ENCODE measurements at regions not wholly inside any gene's neighbourhood (a gene's known extent, or its start where the extent isn't known, plus 50 kb on each side); places are given as distances from the start of the nearest gene placed in this dataset.
"Not testable (repeated sequence)": the region's sequence is repeated elsewhere in the genome, so short reads cannot be mapped to it uniquely, and the experiment has no call there.

GRCh38 chr4:107452717-107453630 lies 267.1 kb downstream of the PAPSS1 start:
- TF ChIP-seq CTCF (IDR thresholded peaks at IDR 0.05; ENCODE audit: insufficient read depth, low read length, poor library complexity, severe bottlenecking) = no peak
- DNase-seq (ENCODE audit: low read depth) = no peak
- H3K36me3 ChIP-seq (ENCODE audit: control insufficient read depth, insufficient read depth, low read length) = no peaks in the 10 kb centered on the region

DNA sequence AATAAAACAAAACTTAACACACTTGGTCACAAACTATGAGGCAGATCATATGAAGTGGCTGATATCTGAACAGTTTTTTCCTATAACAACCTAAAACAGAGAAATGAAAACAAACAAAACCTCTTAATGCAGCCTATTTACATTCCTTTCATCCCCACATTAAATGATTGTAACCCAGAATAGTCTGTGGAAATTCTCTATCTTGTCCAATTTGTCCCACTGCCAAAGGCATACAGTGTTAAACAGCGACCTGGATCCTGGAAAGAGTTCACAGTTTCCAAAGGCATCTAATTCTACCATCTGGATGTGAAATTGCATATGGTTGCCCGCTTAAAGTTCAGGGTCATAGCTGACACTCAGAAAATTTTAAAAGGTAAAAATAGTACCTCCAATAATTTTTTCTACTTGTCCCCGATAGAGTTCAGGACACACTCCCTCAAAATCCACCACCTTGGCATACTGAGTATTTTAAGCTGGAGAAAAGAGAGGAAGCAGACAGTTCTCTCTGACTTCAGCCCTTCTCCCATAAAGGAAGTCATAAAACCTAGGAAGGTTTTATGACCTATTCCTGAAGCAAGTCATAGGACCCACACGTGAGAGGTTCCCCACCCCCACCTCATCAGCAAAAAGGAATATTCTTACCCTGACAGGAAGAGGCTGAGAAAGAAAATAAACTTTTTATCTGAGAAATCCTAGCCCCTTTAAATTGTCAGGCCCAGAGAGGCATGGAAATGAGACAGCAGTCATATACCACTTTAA lies 270.2 kb downstream of the PAPSS1 start:
- no peaks in the 10 kb centered on the region for H3K27me3 ChIP-seq (ENCODE audit: control insufficient read depth, insufficient read depth, low read length)
- no peak for DNase-seq (ENCODE audit: low read depth)
- H3K4me3 ChIP-seq (ENCODE audit: low read depth, low read length) = no peak overlapping the region
- no peak for TF ChIP-seq CTCF (IDR thresholded peaks at IDR 0.05; ENCODE audit: insufficient read depth, low read length, poor library complexity, severe bottlenecking)
- H3K36me3 ChIP-seq (ENCODE audit: control insufficient read depth, insufficient read depth, low read length) = no peaks in the 10 kb centered on the region

More at GRCh38 chr4:107452717-107453630, 267.1 kb downstream of the PAPSS1 start:
- H3K27me3 ChIP-seq (ENCODE audit: control insufficient read depth, insufficient read depth, low read length) = no peaks in the 10 kb centered on the region
- no peak overlapping the region for H3K4me3 ChIP-seq (ENCODE audit: low read depth, low read length)

DNA sequence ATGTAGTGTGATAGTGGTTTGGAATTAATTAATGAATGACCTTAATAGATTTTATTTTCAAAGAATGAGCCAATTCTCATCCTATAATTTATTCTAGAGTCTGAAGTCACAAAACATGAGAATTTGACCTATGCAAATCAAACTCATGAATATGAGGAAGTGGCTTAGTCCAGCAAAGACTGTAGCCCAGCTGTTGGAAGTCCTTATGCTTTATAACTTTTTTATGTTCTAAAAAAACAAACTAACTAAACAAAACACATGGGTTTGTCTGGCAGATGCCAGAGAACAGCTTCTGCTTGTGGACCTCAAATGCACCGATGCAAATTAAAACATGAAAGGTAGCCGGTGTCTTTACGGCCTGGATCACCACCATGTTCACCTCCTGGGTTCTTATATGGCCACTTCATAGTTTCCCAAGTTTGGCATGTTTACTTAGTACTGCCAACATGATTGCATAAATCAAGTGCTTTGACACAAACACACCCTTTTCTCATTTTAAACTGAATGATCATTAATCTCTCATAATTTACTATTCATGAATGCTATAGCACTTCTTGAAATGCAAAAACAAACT lies 277.4 kb downstream of the PAPSS1 start:
- DNase-seq (ENCODE audit: low read depth) = no peak
- no peaks in the 10 kb centered on the region for H3K27me3 ChIP-seq (ENCODE audit: control insufficient read depth, insufficient read depth, low read length)
- no peak for TF ChIP-seq CTCF (IDR thresholded peaks at IDR 0.05; ENCODE audit: insufficient read depth, low read length, poor library complexity, severe bottlenecking)

DNA sequence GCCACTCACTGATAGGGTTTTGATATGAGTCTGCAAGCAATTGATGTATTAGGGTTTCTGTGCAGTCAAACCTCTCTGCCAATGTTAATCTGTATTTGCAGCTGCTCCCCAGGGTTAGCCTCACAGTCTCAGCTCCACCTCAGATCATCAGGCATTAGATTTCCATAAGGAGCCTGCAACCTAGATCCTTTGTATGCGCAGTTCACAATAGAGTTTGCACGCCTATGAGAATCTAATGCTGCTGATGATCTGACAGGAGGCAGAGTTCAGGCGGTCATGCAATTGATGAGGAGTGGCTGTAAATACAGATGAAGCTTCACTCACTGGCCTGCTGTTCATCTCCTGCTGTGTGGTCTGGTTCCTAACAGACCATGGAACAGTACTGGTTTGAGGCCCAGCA lies 280.6 kb downstream of the PAPSS1 start:
- Histone ChIP-seq H3K4me3 (ENCODE audit: low read depth, low read length) (no peak overlapping the region), H3K27me3 (ENCODE audit: control insufficient read depth, insufficient read depth, low read length) (no peaks in the 10 kb centered on the region), H3K36me3 (ENCODE audit: control insufficient read depth, insufficient read depth, low read length) (no peaks in the 10 kb centered on the region)
- TF ChIP-seq CTCF (IDR thresholded peaks at IDR 0.05; ENCODE audit: insufficient read depth, low read length, poor library complexity, severe bottlenecking) = no peak
- DNase-seq (ENCODE audit: low read depth) = no peak

More for the DNA sequence above, 277.4 kb downstream of the PAPSS1 start:
- H3K4me3 ChIP-seq (ENCODE audit: low read depth, low read length) = no peak overlapping the region
- no peaks in the 10 kb centered on the region for H3K36me3 ChIP-seq (ENCODE audit: control insufficient read depth, insufficient read depth, low read length)

DNA sequence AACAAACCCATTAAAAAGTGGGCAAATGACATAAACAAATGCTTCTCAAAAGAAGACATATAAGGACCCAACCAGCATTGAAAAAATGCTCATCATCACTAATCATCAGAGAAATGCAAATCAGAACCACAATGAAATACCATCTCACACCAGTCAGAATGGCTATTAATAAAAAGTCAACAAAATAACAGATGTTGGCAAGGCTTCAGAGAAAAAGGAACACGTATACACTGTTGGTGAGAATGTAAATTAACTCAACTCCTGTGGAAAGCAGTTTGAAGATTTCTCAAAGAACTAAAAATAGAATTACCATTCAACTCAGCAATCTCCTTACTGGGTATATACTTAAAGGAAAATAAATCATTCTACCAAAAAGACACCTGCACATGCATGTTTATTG lies 283.6 kb downstream of the PAPSS1 start:
- not testable (repeated sequence) for H3K36me3 ChIP-seq (ENCODE audit: control insufficient read depth, insufficient read depth, low read length); H3K27me3 ChIP-seq (ENCODE audit: control insufficient read depth, insufficient read depth, low read length); DNase-seq (ENCODE audit: low read depth); H3K4me3 ChIP-seq (ENCODE audit: low read depth, low read length)

DNA sequence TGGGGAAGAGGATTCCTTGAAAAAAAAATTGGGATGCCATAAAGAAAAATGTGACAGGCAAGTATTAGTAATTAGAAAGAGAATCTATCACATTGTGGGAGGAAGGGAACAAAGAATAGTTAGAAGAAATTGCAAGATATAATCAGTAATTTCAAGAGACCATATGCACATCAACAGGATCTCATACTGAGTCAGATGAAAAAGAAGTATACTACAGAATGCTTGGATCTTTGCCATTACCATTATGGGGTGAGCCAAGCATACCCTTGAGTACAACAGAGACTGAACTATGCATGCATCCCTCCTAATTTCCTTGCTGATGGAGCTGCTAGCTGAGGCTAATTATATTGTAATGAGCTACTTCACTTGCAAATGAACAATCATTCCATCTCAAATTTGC lies 287.6 kb downstream of the PAPSS1 start:
- DNase-seq (ENCODE audit: low read depth) = no peak
- H3K36me3 ChIP-seq (ENCODE audit: control insufficient read depth, insufficient read depth, low read length) = no peaks in the 10 kb centered on the region
- no peak for TF ChIP-seq CTCF (IDR thresholded peaks at IDR 0.05; ENCODE audit: insufficient read depth, low read length, poor library complexity, severe bottlenecking)
- H3K27me3 ChIP-seq (ENCODE audit: control insufficient read depth, insufficient read depth, low read length) = no peaks in the 10 kb centered on the region
- no peak overlapping the region for H3K4me3 ChIP-seq (ENCODE audit: low read depth, low read length)
